GM18907 (cell line): ENCODE measurements at regions not wholly inside any gene's neighbourhood (a gene's known extent, or its start where the extent isn't known, plus 50 kb on each side); places are given as distances from the start of the nearest gene placed in this dataset.

Experiments used
- ATAC-seq: cut with Tn5 transposase; IDR thresholded peaks from one replicate; pipeline ENCODE4 v1.9.1; 2021; ENCODE audit warnings: mild to moderate bottlenecking, moderate library complexity; ENCODE audit not compliant: unreplicated experiment

DNA sequence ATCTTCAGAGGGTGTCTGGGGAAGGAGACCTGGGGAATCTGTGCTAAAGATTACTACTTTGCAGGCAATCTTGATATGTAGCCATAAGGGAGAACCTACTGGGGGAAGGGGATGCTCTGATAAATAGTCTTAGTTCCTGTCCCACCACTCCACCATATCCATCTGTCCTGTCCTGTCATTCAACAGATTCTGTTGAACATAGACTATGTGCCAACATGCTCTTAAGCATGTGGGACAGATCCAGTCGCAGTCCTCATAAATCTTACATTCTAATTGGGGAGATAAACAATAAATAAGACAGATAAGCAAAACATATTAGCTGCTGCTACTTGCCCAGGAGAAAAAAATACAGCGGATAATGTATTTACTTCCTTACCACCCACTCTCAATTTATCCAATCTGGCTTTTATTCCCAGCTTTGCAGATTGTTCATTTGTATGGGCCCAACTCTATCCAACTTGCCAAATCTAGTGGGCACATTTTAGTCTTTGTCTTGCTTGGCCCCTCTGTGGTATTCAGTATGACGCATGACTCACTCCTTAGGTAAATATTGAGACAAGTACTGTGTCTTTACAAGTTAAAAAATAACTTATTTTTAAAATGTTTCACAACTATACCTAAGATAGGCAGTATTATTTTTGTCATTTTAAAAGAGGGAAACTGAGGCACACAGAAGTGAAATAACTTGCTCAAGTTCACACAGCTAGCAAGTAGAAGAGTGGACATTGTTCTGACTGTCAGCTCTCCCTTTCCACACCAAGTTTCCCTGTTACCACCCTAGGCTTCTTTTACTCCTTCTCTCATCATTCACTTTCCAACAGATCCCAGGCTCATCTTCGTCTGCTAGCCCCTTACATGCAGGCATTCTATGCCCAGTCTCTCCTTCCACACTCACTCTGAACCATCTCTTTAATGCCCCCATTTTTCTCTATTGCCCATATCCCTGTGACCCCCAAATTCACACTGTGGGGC, 133.6 kb upstream of the SESN3 start:
- ATAC-seq, result no peak

DNA sequence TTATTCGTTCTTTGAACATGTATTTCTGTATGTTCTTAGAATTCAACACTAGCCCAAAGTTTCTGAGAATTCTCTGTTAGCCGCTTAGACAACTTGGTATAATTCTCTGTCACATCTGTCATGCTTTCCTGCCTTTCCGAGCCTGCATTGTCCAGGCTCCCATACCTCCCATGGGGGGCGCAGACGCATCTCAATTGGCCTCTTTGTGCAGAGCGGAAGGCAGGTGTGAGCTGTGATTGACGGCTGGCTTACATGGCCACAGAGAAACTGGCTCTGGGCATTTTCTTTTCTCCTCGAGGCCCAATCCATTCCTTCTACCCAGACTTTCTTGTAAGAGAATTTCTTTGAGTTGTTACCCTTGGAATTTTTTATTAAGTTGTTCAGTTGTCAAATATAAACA, 132.7 kb upstream of the SESN3 start:
- ATAC-seq, result no peak

DNA sequence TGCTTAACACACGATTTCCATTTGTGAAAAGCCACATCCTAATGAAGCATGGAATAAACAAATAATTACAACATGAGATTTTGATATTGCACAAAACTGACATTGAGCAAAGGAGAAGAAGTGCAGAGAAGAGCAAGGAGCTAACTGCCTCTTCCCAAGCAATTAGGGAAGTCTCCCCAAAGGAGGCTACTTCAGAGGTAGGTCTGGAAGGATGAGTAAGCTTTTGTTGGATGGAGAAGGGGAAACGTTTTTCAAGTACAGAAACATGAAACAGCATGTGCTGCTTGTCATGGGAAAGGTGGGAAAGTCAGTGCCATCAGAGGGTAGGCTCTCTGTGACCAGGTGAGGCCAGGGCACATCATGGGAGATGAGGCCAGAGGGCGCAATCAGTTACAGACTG, 132.2 kb upstream of the SESN3 start:
- no peak for ATAC-seq

- no peak for ATAC-seq
These were observed 130.2 kb upstream of the SESN3 start for GRCh38 chr11:95361180-95361579.

DNA sequence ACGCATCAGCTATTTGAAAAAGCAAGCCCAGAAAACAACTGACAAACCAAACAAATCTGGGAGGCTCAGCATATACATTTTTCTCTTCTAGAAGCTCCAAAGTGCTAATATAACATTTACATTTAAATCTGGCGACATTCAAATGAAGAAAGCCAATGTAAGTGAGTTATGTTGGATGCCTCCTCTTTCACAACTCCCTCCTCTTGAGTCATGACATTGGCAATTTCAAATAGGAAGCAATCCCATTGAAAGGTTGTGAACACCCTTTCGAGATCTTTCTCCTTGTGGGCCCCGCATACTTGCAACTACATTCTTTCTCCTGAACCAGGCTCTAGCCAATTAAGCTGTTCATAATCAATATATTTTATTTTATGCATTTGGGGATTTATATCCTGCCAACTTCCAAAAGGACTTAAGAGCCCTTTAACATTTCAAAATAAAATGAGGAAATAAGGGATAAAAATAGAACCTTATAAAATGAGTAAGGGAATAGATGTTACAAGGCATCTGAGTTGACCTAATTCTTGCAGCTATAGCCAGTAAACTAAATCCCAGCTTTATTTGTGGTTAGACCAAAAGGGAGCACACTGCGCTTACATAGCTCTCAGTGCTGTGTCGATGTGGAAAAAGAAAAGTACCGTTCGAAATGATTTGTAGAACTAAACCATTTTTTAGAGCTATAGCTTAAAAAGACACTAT, 129.5 kb upstream of the SESN3 start:
- no peak for ATAC-seq

DNA sequence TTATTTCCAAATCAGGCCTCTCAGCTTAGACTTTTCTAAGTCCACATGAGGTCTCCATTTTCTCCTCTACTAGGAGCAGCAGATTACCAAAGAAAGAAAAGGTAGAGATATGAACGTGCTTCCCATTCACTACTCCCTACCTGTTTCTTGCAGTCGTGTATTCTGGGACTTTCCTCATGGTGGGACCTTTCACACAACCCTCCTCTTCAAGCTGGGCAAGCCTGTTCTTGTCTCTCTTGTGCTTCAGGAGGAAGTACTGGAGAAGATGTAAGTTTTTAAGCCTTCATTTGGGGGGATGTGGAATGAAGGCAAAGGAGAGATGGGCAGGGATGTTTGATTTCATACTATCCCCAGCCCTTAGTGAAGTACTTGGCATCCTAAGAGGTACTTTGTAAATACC, 128.8 kb upstream of the SESN3 start:
- ATAC-seq, result no peak

GRCh38 chr11:95359341-95359663, 128.3 kb upstream of the SESN3 start:
- no peak for ATAC-seq

- no peak for ATAC-seq
These were observed 127.7 kb upstream of the SESN3 start for GRCh38 chr11:95358511-95359340.

- no peak for ATAC-seq
These were observed 123.3 kb upstream of the SESN3 start for GRCh38 chr11:95354304-95354703.

DNA sequence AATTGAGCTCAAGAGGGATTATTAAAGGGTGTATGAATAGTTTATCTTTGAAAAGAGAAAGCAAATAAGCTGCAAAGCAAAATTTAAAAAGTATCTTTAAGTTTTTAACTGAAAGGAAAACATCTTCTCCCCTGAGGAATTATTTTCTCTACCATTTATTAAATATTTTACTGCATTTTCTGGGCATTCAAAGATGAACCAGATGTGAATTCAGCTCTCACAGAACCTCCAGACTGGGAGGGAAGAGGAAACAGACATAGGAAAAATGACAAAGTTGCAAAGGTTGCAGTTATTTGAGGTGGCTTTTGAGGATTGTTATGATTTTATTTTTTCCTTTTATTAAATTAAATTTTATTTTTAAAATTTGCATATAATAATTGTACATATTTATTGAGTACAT, 122.7 kb upstream of the SESN3 start:
- no peak for ATAC-seq

GRCh38 chr11:95352733-95353346, 121.8 kb upstream of the SESN3 start:
- ATAC-seq, result no peak

- ATAC-seq, result no peak
These were observed 118.4 kb upstream of the SESN3 start for GRCh38 chr11:95349345-95349942.

GRCh38 chr11:95346265-95346664, 115.3 kb upstream of the SESN3 start:
- ATAC-seq, result no peak

- ATAC-seq, result peak; percentile 63
These were observed 114.6 kb upstream of the SESN3 start for GRCh38 chr11:95345651-95346050.

- no peak for ATAC-seq
These were observed 114.1 kb upstream of the SESN3 start for GRCh38 chr11:95344932-95345642.

DNA sequence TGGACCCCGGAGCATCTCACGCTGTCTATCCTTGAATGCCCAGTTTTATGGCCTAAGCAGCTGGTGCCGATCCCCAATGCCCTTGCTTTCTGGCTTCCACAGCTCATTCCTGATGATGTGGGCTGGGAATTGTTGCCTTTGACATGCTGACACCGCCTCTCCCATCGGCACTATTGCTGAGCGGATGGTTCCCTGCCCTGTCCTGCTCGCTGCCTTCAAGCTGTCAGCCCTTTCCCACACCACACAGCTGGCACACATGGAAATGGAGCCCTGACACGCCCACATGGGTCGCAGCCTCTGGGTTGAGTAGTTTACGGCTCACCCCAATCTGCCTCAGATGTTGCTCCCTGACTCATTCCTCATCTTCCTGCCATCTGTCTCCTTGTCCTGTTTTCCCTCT, 110.2 kb upstream of the SESN3 start:
- ATAC-seq, result no peak

DNA sequence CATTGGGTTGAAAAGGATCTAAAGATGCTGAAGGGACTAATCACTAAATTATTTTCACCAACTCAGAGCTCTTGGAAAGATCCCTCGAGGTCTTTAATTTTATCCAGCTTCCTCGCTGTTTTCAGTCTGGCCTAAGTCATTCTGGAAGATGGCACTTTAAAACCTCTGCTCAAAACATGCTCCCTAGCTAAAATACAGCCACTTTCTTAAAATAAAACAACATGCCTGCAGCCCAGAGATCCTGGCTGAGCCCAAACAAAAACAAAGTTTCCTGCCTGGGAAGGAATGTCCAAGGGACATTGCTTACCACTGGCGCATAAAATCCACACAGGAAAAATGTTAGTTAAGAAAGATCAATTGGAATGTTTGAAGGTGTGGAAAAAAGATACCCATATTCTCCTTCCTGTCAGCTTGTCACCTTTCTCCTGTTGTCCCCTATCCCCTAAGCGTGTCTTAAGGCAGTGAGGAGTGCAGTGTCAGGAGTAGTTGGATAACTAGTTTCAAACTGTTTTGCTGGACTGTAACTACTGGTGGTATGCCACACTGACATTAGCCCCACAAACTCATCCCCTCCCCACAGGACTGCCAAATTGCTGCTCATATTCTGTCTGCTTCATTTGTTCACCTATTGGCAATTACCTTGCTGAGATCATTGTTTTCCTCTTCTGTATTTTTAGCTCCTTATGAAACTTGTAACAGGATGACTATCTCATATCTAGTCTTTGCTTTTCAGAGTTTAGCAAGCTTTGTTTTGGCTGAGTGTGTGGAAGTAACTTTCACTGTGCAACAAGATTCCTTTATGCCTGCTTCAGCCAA, 108.3 kb upstream of the SESN3 start:
- peak; percentile 36 for ATAC-seq

GRCh38 chr11:95338430-95338991, 107.5 kb upstream of the SESN3 start:
- no peak for ATAC-seq

DNA sequence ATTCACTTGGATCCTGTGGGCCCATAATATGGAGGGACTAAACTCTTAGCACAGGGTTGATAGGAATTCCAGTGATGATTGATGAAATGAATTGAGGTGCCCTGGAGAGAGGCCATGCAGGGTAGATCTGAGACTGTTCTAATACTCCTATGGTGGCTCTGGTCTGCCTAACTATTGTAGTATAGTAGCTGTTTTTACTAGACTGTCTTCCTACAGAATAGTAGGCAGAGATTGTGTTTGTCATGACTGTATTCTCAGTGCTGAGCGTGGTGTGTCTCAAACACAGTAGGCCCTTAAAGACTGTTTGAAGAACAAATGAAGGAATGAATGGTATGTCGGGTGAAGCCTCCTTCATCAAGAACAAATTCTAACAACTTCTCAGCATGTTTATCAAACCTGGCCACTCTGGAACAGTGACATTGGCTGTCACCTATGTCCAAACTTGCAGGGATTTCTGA, 107.0 kb upstream of the SESN3 start:
- ATAC-seq, result peak; percentile 20
